ENCODE measurements at regions not wholly inside any gene's neighbourhood (a gene's known extent, or its start where the extent isn't known, plus 50 kb on each side); places are given as distances from the start of the nearest gene placed in this dataset.

DNA sequence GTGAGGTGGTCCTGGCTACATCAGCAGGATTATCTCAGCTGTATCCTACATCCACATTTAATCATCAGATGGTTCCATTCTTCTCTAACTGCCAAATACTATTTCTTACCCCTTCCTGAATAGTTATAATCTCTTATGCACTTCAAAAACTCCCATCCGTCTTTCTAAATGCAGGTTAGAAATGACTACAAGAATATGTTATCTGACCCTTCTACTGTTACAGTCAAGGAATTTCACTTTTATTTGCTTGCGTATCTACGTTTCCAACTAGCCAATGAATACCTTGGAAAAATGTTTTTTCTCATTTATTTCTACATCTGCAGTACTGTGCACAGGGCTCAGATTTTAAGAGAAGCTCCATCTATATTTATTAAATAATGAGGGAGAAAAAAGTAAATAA lies 709.9 kb downstream of the KCNT2 start:
- TF ChIP-seq, protein P1, sequence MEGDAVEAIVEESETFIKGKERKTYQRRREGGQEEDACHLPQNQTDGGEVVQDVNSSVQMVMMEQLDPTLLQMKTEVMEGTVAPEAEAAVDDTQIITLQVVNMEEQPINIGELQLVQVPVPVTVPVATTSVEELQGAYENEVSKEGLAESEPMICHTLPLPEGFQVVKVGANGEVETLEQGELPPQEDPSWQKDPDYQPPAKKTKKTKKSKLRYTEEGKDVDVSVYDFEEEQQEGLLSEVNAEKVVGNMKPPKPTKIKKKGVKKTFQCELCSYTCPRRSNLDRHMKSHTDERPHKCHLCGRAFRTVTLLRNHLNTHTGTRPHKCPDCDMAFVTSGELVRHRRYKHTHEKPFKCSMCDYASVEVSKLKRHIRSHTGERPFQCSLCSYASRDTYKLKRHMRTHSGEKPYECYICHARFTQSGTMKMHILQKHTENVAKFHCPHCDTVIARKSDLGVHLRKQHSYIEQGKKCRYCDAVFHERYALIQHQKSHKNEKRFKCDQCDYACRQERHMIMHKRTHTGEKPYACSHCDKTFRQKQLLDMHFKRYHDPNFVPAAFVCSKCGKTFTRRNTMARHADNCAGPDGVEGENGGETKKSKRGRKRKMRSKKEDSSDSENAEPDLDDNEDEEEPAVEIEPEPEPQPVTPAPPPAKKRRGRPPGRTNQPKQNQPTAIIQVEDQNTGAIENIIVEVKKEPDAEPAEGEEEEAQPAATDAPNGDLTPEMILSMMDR (IDR thresholded peaks at IDR 0.05; ENCODE audit: borderline replicate concordance, extremely low read depth, low read length, poor library complexity, severe bottlenecking): no peak
- no peak for TF ChIP-seq EZH2 (IDR thresholded peaks at IDR 0.05; ENCODE audit: borderline replicate concordance, low read depth, low read length, severe bottlenecking)
